GM13976 (cell line): ENCODE measurements at regions not wholly inside any gene's neighbourhood (a gene's known extent, or its start where the extent isn't known, plus 50 kb on each side); places are given as distances from the start of the nearest gene placed in this dataset.

Experiments used
- DNase-seq: peaks from one replicate; pipeline ENCODE4 v3.0.0; 2012; ENCODE audit warnings: low spot score
- CTCF ChIP-seq: IDR thresholded peaks from 2 replicates; pipeline ENCODE4 v1.5.1; 2012; ENCODE audit warnings: borderline replicate concordance, mild to moderate bottlenecking; ENCODE audit not compliant: insufficient read depth; ENCODE audit errors: extremely low read depth, missing control alignments, control extremely low read depth
- in situ Hi-C: fragments of 300-500 bp; cut with MboI; formaldehyde crosslinking; loops from one replicate; pipeline ENCODE4 v1.12.0; 2022; ENCODE audit warnings: low sequenced_read_pairs, mixed read lengths, inconsistent platforms; ENCODE audit not compliant: unreplicated experiment

- no peak for DNase-seq
- no peak for TF ChIP-seq CTCF
- in situ Hi-C loops = no loop called here
Measured at GRCh38 chr5:24068524-24068923, 561.1 kb downstream of the PRDM9 start.

GRCh38 chr5:24073107-24073506 is 565.7 kb downstream of the PRDM9 start:
- DNase-seq = no peak
- TF ChIP-seq CTCF = no peak
- in situ Hi-C loops = no loop called here

- no peak for TF ChIP-seq CTCF
- in situ Hi-C loops = no loop called here
- DNase-seq = no peak
Measured at GRCh38 chr5:24080046-24080445, 564.7 kb downstream of the CDH10 start.

- in situ Hi-C loops = no loop called here
- DNase-seq = no peak
- no peak for TF ChIP-seq CTCF
Measured at GRCh38 chr5:24094081-24094679, 550.6 kb downstream of the CDH10 start.

GRCh38 chr5:24102010-24102409 is 542.8 kb downstream of the CDH10 start:
- in situ Hi-C loops = no loop called here
- no peak for DNase-seq
- no peak for TF ChIP-seq CTCF

GRCh38 chr5:24103451-24104023 is 541.2 kb downstream of the CDH10 start:
- no peak for DNase-seq

More at GRCh38 chr5:24103451-24104023, 541.2 kb downstream of the CDH10 start:
- in situ Hi-C loops = no loop called here
- no peak for TF ChIP-seq CTCF
